NB4 (cell line): ENCODE measurements at regions not wholly inside any gene's neighbourhood (a gene's known extent, or its start where the extent isn't known, plus 50 kb on each side); places are given as distances from the start of the nearest gene placed in this dataset.
"Not testable (repeated sequence)": the region's sequence is repeated elsewhere in the genome, so short reads cannot be mapped to it uniquely, and the experiment has no call there.

Experiments used
- CTCF ChIP-seq: IDR thresholded peaks from one replicate; pipeline ENCODE4 v1.5.1; 2012; ENCODE audit warnings: low read depth, low read length
- POLR2A ChIP-seq: IDR thresholded peaks from 2 replicates; pipeline ENCODE4 v1.6.1; 2011; ENCODE audit warnings: mild to moderate bottlenecking; ENCODE audit not compliant: insufficient read length; ENCODE audit errors: extremely low read depth

DNA sequence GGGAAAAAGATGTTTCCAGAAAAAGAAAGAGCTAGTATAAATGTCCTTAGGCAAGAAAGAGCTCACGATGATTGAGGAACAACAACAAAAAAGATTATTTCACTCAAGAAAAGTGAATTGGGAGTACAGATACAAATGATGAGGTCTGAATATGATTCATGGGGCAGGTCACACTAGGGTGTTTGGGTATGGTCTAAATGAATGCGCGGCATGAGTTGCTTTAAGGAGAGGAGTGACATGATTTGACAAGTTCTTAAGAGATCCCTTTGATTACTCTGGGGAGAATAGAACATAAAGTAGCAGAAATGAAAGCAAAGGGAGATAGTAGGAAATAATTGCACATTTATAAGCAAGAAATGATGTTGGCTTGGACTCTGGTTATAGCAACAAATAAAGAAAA is 85.9 kb upstream of the AGAP9 start:
- not testable (repeated sequence) for TF ChIP-seq POLR2A, CTCF
